Neural cell (in vitro differentiated cells): ENCODE measurements at regions not wholly inside any gene's neighbourhood (a gene's known extent, or its start where the extent isn't known, plus 50 kb on each side); places are given as distances from the start of the nearest gene placed in this dataset.

Experiments
- H2AFZ ChIP-seq: fragments of 200-600, 300-800 bp; sonication (generic), shearing (Covaris generic); 2 replicates; pipeline ENCODE4 v1.6.0; 2014; ENCODE audit warnings: low read depth, mild to moderate bottlenecking, antibody characterized with exemption, low read length, moderate library complexity
- H3F3A ChIP-seq: fragments of 200-600 bp; shearing (Covaris generic); 2 replicates; pipeline ENCODE4 v1.6.1; 2016; ENCODE audit warnings: mild to moderate bottlenecking, moderate library complexity, mixed read lengths, antibody characterized with exemption, low read length; ENCODE audit not compliant: insufficient read depth, poor library complexity, severe bottlenecking
- H3K27ac ChIP-seq: fragments of 200-600, 300-800 bp; sonication (generic), shearing (Covaris generic); 2 replicates; pipeline ENCODE4 v1.5.1; 2014; ENCODE audit warnings: mild to moderate bottlenecking, low read length, moderate library complexity
- H3K27me3 ChIP-seq: fragments of 300-800, 200-600 bp; sonication (generic), shearing (Covaris generic); 2 replicates; pipeline ENCODE4 v1.6.0; 2014; ENCODE audit warnings: mild to moderate bottlenecking, low read depth, low read length, moderate library complexity; ENCODE audit not compliant: insufficient read depth
- H3K36me3 ChIP-seq: fragments of 300-800, 200-600 bp; sonication (generic), shearing (Covaris generic); 2 replicates; pipeline ENCODE4 v1.5.1; 2014; ENCODE audit warnings: mild to moderate bottlenecking, antibody characterized with exemption, low read length, moderate library complexity; ENCODE audit not compliant: insufficient read depth
- H3K4me2 ChIP-seq: fragments of 300-800, 200-600 bp; sonication (generic), shearing (Covaris generic); 2 replicates; pipeline ENCODE4 v1.6.0; 2014; ENCODE audit warnings: mild to moderate bottlenecking, low read length
- H3K4me3 ChIP-seq: fragments of 300-800, 200-600 bp; sonication (generic), shearing (Covaris generic); 2 replicates; pipeline ENCODE4 v1.5.1; 2014; ENCODE audit warnings: mild to moderate bottlenecking, low read length, moderate library complexity
- H3K79me2 ChIP-seq: fragments of 200-600 bp; shearing (Covaris generic); replicated peaks from 2 replicates; pipeline ENCODE4 v1.6.0; 2014; ENCODE audit warnings: mild to moderate bottlenecking, low read length, moderate library complexity; ENCODE audit not compliant: insufficient read depth
- H3K9ac ChIP-seq: fragments of 300-800, 200-600 bp; sonication (generic), shearing (Covaris generic); 2 replicates; pipeline ENCODE4 v1.6.1; 2016; ENCODE audit warnings: mild to moderate bottlenecking, low read length, mixed read lengths
- H3K9me2 ChIP-seq: fragments of 200-600 bp; shearing (Covaris generic); 2 replicates; pipeline ENCODE4 v1.6.1; 2016; ENCODE audit warnings: mild to moderate bottlenecking, low read length, mixed read lengths; ENCODE audit not compliant: insufficient read depth
- H3K9me3 ChIP-seq: fragments of 200-600, 300-800 bp; sonication (generic), shearing (Covaris generic); 2 replicates; pipeline ENCODE4 v1.6.1; 2016; ENCODE audit warnings: mild to moderate bottlenecking, mixed run types, low read length, moderate library complexity, mixed read lengths
- H4K20me1 ChIP-seq: fragments of 200-600 bp; shearing (Covaris generic); 2 replicates; pipeline ENCODE4 v1.6.1; 2016; ENCODE audit warnings: mild to moderate bottlenecking, mixed run types; ENCODE audit not compliant: insufficient read depth
- CTCF ChIP-seq: fragments of 450-650 bp; IDR thresholded peaks from 2 replicates; pipeline ENCODE4 v1.5.1; 2014; ENCODE audit warnings: antibody characterized with exemption, mild to moderate bottlenecking, moderate library complexity; ENCODE audit not compliant: poor library complexity, severe bottlenecking
- EP300 ChIP-seq: fragments of 450-650 bp; conservative IDR thresholded peaks from 2 replicates; pipeline ENCODE4 v1.6.1; 2014; ENCODE audit warnings: antibody characterized with exemption, mild to moderate bottlenecking, moderate library complexity; ENCODE audit not compliant: poor library complexity, severe bottlenecking
- EZH2 ChIP-seq: fragments of 200-600, 300-800 bp; shearing (Covaris generic), sonication (generic); IDR thresholded peaks from 2 replicates; pipeline ENCODE4 v1.6.1; 2014; ENCODE audit warnings: antibody characterized with exemption, low read length, borderline replicate concordance, mild to moderate bottlenecking; ENCODE audit not compliant: insufficient read depth, poor library complexity, severe bottlenecking
- MXI1 ChIP-seq: fragments of 450-650 bp; conservative IDR thresholded peaks from 2 replicates; pipeline ENCODE4 v1.6.1; 2014; ENCODE audit warnings: antibody characterized with exemption, mild to moderate bottlenecking; ENCODE audit not compliant: poor library complexity, severe bottlenecking
- POLR2AphosphoS5 ChIP-seq: IDR thresholded peaks from 2 replicates; pipeline ENCODE4 v1.6.1; 2012
- RAD21 ChIP-seq: fragments of 450-650 bp; conservative IDR thresholded peaks from 2 replicates; pipeline ENCODE4 v1.6.1; 2014; ENCODE audit warnings: antibody characterized with exemption, mild to moderate bottlenecking, moderate library complexity
- REST ChIP-seq: IDR thresholded peaks from 2 replicates; pipeline ENCODE4 v1.6.1; 2012; ENCODE audit warnings: borderline replicate concordance
- SMC3 ChIP-seq: fragments of 450-650 bp; conservative IDR thresholded peaks from 2 replicates; pipeline ENCODE4 v1.6.1; 2014; ENCODE audit warnings: antibody characterized with exemption, mild to moderate bottlenecking, moderate library complexity; ENCODE audit not compliant: poor library complexity
- TAF1 ChIP-seq: IDR thresholded peaks from 2 replicates; pipeline ENCODE4 v1.6.1; 2012; ENCODE audit warnings: low read depth

GRCh38 chrX:49773993-49774392 lies 55.1 kb upstream of the PAGE4 start:
- H3F3A ChIP-seq, result no peaks in the 10 kb centered on the region
- TF ChIP-seq SMC3 (no peak), TAF1 (no peak), MXI1 (no peak), POLR2AphosphoS5 (no peak), RAD21 (no peak), CTCF (no peak)
- no peak overlapping the region for H3K4me3 ChIP-seq
- no peak overlapping the region for H3K4me2 ChIP-seq
- H3K27me3 ChIP-seq, result no peaks in the 10 kb centered on the region
- no peak overlapping the region for H2AFZ ChIP-seq
- H3K79me2 ChIP-seq, result no peaks in the 10 kb centered on the region
- H3K9me3 ChIP-seq, result no peaks in the 10 kb centered on the region
- no peaks in the 10 kb centered on the region for H3K9me2 ChIP-seq
- no peak overlapping the region for H3K27ac ChIP-seq
- no peak overlapping the region for H3K9ac ChIP-seq
- no peaks in the 10 kb centered on the region for H3K36me3 ChIP-seq
- H4K20me1 ChIP-seq, result no peaks in the 10 kb centered on the region

- TF ChIP-seq REST, result no peak
- TF ChIP-seq CTCF, result no peak
- no peak for TF ChIP-seq RAD21
- TF ChIP-seq TAF1, result no peak
- TF ChIP-seq EZH2, result no peak
- TF ChIP-seq SMC3, result no peak
- no peak for TF ChIP-seq MXI1
- TF ChIP-seq POLR2AphosphoS5, result no peak
- TF ChIP-seq EP300, result no peak
- Histone ChIP-seq H3K4me2 (no peak overlapping the region), H3K4me3 (no peak overlapping the region), H3K27me3 (no peaks in the 10 kb centered on the region), H3K27ac (no peak overlapping the region), H4K20me1 (no peaks in the 10 kb centered on the region), H3K9me2 (no peaks in the 10 kb centered on the region), H2AFZ (no peak overlapping the region), H3K9me3 (no peaks in the 10 kb centered on the region), H3F3A (no peaks in the 10 kb centered on the region), H3K9ac (no peak overlapping the region), H3K79me2 (no peaks in the 10 kb centered on the region), H3K36me3 (no peaks in the 10 kb centered on the region)
Observed at GRCh38 chrX:49767236-49767635, 61.9 kb upstream of the PAGE4 start.
